Adrenal gland (tissue), 9 donors: ENCODE measurements at regions not wholly inside any gene's neighbourhood (a gene's known extent, or its start where the extent isn't known, plus 50 kb on each side); places are given as distances from the start of the nearest gene placed in this dataset.

Experiments used
- DNase-seq, 7 donors: peaks; one replicate each; pipeline ENCODE4 v3.0.0-alpha.2; 2019 to 2020
- H3K27ac ChIP-seq, 5 donors: fragments of 200-600 bp; sonication (generic) in 4 of 5; 1 replicate in 3 of 5; 2 replicates in 2 of 5; pipeline versions ENCODE4 v1.5.1 to v1.8.0; 2016 to 2020; ENCODE audit warnings: mild to moderate bottlenecking in 1 of 5
- H3K27me3 ChIP-seq: fragments of 200-600 bp; 2 replicates; pipeline ENCODE4 v1.8.0; 2021
- H3K36me3 ChIP-seq, 2 donors: fragments of 200-600 bp; replicated peaks in 1 of 2; 1 replicate in 1 of 2; 2 replicates in 1 of 2; pipeline versions ENCODE4 v1.5.1 to v1.8.0; 2018 to 2022
- H3K4me1 ChIP-seq, 2 donors: fragments of 200-600 bp; replicated peaks in 1 of 2; 1 replicate in 1 of 2; 2 replicates in 1 of 2; pipeline versions ENCODE4 v1.5.1 to v1.8.0; 2018 to 2021
- H3K4me3 ChIP-seq, 4 donors: fragments of 200-600 bp; sonication (generic) in 3 of 4; one replicate each; pipeline ENCODE4 v1.5.1; 2016 to 2018
- H3K9me3 ChIP-seq, 3 donors: fragments of 200-600 bp; sonication (generic) in 1 of 3; replicated peaks in 1 of 3; 1 replicate in 2 of 3; 2 replicates in 1 of 3; pipeline versions ENCODE4 v1.5.1 to v1.8.0; 2016 to 2021
- CTCF ChIP-seq, 6 experiments: fragments of 450-650 bp in 4 of 6; fragments of 200-600 bp in 2 of 6; sonication (generic) in 1 of 6; IDR thresholded peaks; 1 replicate in 5 of 6; 2 replicates in 1 of 6; pipeline versions ENCODE4 v1.5.1 to v1.8.0; 2016 to 2021; ENCODE audit warnings: antibody characterized with exemption in 6 of 6, mild to moderate bottlenecking in 2 of 6, moderate library complexity in 1 of 6
- POLR2A ChIP-seq, 2 donors: fragments of 450-650 bp; IDR thresholded peaks; one replicate each; pipeline ENCODE4 v1.6.1; 2017; ENCODE audit warnings: antibody characterized with exemption in 2 of 2, mild to moderate bottlenecking in 2 of 2, moderate library complexity in 1 of 2
- WGBS, 4 donors: extraction: QIAGEN DNeasy Blood & Tissue Kit in 2 of 4; methylation state at CpG; one replicate each; pipeline versions ENCODE4 v1.1.5 to v1.1.7; 2013 to 2017; 5-methylcytosine and 5-hydroxymethylcytosine counted together
- intact Hi-C, 2 donors: fragments of 100-400 bp; cut with DNase I; formaldehyde crosslinking; loops; one replicate each; pipeline versions ENCODE4 v1.14.1 to v1.15.0; 2022 to 2023
- donor health status: healthy with polysubstance abuse.
- donor health status: Bipolar disorder and iron deficiency.
- donor health status: DM: yes; HTN: yes; CAD: no.
- donor health status: DM: no; HTN: no; CAD: no.
- donor health status: DM: no; HTN: no; CAD: no.

- Histone ChIP-seq H3K9me3 (no peaks in the 10 kb centered on the region), H3K27me3 (no peaks in the 10 kb centered on the region), H3K4me1 (no peaks in the 10 kb centered on the region), H3K27ac (no peak overlapping the region), H3K4me3 (no peak overlapping the region), H3K36me3 (no peaks in the 10 kb centered on the region)
- WGBS, 4 donors, result 93 to 97% (median 96%) methylated on average over 14 of the region's 14 CpGs
- TF ChIP-seq POLR2A (IDR thresholded peaks at IDR 0.05), result no peak
- TF ChIP-seq CTCF (IDR thresholded peaks at IDR 0.05), result no peak
- DNase-seq, result no peak
- intact Hi-C loops, result no loop called here
Measured at GRCh38 chr4:96139251-96139929, 299.5 kb downstream of the PDHA2 start.

- no peaks in the 10 kb centered on the region for H3K27me3 ChIP-seq
- H3K36me3 ChIP-seq, result no peaks in the 10 kb centered on the region
- H3K27ac ChIP-seq, result no peak overlapping the region
- H3K9me3 ChIP-seq, result no peaks in the 10 kb centered on the region
- WGBS, 4 donors, result 40 to 60% (median 44%) methylated on average over 1 of the region's 1 CpG
- no peak overlapping the region for H3K4me3 ChIP-seq
- intact Hi-C loops, result no loop called here
- no peak for DNase-seq
- TF ChIP-seq POLR2A (IDR thresholded peaks at IDR 0.05), result no peak
- no peak for TF ChIP-seq CTCF (IDR thresholded peaks at IDR 0.05)
- no peaks in the 10 kb centered on the region for H3K4me1 ChIP-seq
Measured at GRCh38 chr4:96145601-96146000, 305.7 kb downstream of the PDHA2 start.

- H3K27me3 ChIP-seq, result no peaks in the 10 kb centered on the region
- no peak overlapping the region for H3K4me3 ChIP-seq
- no peak overlapping the region for H3K27ac ChIP-seq
- TF ChIP-seq CTCF (IDR thresholded peaks at IDR 0.05), result no peak
- no peak for TF ChIP-seq POLR2A (IDR thresholded peaks at IDR 0.05)
- no peaks in the 10 kb centered on the region for H3K36me3 ChIP-seq
- DNase-seq, result no peak
- H3K4me1 ChIP-seq, result no peaks in the 10 kb centered on the region
- H3K9me3 ChIP-seq, result no peaks in the 10 kb centered on the region
- intact Hi-C loops, result no loop called here
Measured at GRCh38 chr4:96146686-96147085, 306.8 kb downstream of the PDHA2 start.

GRCh38 chr4:96149894-96150293, 310.0 kb downstream of the PDHA2 start:
- TF ChIP-seq POLR2A (IDR thresholded peaks at IDR 0.05) (no peak), CTCF (IDR thresholded peaks at IDR 0.05) (no peak)
- DNase-seq, result no peak
- H3K9me3 ChIP-seq, result no peaks in the 10 kb centered on the region
- H3K27ac ChIP-seq, result no peak overlapping the region
- H3K4me1 ChIP-seq, result no peaks in the 10 kb centered on the region
- H3K36me3 ChIP-seq, result no peaks in the 10 kb centered on the region
- intact Hi-C loops, result no loop called here
- no peak overlapping the region for H3K4me3 ChIP-seq
- WGBS, 4 donors, result 50 to 60% (median 54%) methylated on average over 4 to 6 of the region's 6 CpGs
- no peaks in the 10 kb centered on the region for H3K27me3 ChIP-seq
